Epithelial cell of proximal tubule (primary cell): ENCODE measurements at regions not wholly inside any gene's neighbourhood (a gene's known extent, or its start where the extent isn't known, plus 50 kb on each side); places are given as distances from the start of the nearest gene placed in this dataset.
"Not testable (repeated sequence)": the region's sequence is repeated elsewhere in the genome, so short reads cannot be mapped to it uniquely, and the experiment has no call there.

Source experiments
- DNase-seq: peaks from one replicate; pipeline ENCODE4 v3.0.0-alpha.2; 2011; ENCODE audit warnings: low read depth
- H3K4me3 ChIP-seq: 2 replicates; pipeline ENCODE4 v1.5.1; 2011; ENCODE audit warnings: low read depth, mild to moderate bottlenecking, low read length
- TF ChIP-seq, protein P1 (sequence below): conservative IDR thresholded peaks from 2 replicates; pipeline ENCODE4 v1.5.1; 2012; ENCODE audit warnings: low read depth, mild to moderate bottlenecking, low read length

GRCh38 chr5:89059274-89059673 lies 176.3 kb upstream of the MEF2C start:
- no peak overlapping the region for H3K4me3 ChIP-seq
- DNase-seq, result no peak
- TF ChIP-seq, protein P1, sequence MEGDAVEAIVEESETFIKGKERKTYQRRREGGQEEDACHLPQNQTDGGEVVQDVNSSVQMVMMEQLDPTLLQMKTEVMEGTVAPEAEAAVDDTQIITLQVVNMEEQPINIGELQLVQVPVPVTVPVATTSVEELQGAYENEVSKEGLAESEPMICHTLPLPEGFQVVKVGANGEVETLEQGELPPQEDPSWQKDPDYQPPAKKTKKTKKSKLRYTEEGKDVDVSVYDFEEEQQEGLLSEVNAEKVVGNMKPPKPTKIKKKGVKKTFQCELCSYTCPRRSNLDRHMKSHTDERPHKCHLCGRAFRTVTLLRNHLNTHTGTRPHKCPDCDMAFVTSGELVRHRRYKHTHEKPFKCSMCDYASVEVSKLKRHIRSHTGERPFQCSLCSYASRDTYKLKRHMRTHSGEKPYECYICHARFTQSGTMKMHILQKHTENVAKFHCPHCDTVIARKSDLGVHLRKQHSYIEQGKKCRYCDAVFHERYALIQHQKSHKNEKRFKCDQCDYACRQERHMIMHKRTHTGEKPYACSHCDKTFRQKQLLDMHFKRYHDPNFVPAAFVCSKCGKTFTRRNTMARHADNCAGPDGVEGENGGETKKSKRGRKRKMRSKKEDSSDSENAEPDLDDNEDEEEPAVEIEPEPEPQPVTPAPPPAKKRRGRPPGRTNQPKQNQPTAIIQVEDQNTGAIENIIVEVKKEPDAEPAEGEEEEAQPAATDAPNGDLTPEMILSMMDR, result no peak

DNA sequence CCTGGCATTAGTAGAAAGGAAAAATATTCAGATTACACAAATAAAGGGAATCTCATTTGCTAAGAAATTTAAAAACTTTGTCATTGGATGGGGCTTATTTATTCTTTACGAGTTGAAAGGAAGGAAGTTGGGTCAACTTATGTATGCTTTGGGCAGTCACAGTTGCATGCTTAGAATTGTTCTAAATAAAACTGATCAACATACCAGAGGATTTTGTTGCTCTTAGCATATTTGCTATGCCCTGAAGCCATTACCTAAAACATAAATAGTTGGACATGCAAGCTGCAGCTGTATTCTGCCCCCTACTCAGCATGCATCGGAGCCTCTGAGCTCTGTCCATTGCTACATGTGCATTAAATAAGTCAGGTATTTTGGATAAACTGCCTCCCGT lies 172.7 kb upstream of the MEF2C start:
- TF ChIP-seq, protein P1, result no peak
- no peak for DNase-seq
- H3K4me3 ChIP-seq, result no peak overlapping the region

DNA sequence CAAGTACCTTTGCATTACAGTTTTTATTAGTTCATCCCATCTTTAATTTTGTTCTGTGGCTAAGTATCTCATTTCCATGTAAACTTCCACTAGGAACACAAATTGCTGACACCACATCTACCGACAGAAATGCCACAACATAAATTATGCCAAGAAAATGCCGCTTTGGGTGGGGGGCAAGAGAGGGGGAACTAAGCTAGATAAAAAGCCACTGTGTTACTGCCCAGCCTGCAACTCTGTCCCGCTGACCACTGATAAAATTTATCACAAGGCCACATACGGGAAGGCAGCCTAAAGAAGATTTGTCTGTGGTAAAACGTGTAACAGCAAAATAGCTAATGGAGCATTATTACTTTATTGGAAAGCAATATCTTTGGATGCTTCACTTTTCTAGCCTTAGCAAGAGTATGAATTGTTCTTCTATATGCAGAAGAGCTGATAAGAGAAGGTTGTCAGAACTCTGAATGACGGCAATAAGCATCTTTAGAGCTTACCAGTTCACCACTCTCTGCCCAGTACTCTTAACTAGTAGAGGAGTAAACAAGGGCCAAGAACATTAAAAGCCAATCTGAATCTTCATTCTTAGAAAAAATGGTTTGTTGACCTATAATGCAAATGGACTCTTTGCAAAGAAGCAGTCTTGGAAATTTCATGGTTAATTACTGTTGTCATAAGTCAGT lies 172.2 kb upstream of the MEF2C start:
- TF ChIP-seq, protein P1, result no peak
- no peak for DNase-seq
- no peak overlapping the region for H3K4me3 ChIP-seq

- H3K4me3 ChIP-seq, result no peak overlapping the region
- TF ChIP-seq, protein P1, result no peak
- DNase-seq, result no peak
Observed at GRCh38 chr5:89053547-89053946, 170.6 kb upstream of the MEF2C start.

- not testable (repeated sequence) for H3K4me3 ChIP-seq, DNase-seq
Observed at GRCh38 chr5:89050062-89050461, 167.1 kb upstream of the MEF2C start.

DNA sequence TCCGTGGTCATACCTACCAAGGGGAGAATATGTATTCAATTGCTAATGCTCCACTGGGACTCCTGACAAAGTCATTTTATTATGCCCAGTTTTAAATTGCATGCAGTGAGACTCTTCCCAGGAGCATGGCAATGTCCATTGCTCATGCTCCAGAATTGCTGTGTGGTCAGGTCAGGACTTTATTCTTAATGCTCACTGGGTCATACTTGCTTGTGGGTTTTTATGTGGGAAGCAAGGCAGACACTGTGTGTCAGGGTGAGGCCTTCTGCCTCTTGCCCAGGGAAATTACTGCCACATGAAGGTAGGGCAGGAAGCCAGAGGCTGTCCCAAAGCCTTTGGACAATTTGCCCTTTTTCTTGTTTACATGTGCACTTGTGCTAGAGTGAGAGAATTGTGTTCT lies 164.6 kb upstream of the MEF2C start:
- TF ChIP-seq, protein P1, result no peak
- DNase-seq, result no peak
- no peak overlapping the region for H3K4me3 ChIP-seq

DNA sequence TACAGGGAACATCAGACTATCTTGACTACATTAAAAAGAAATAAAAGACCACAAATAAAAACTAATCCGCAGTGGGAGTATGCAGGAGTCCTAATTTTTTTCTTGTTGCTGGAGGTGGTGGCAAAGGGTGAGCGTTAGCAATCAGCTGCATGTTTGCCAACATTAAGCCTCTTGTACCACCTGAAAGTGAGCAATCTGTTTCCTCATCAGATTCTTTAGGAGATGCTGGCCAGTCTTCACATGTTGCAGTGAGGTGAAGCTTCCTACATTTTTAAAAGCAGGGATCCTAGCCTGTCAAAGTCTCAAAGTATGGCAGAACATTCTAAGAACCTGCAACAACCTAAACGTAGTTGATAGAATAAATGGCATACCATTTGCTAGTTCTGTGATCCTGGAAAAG lies 162.2 kb upstream of the MEF2C start:
- TF ChIP-seq, protein P1, result no peak
- DNase-seq, result no peak
- H3K4me3 ChIP-seq, result no peak overlapping the region
